Activated CD4-positive, alpha-beta memory T cell treated with anti-CD3 and anti-CD28 coated beads, Interleukin-2, amount 10 ng/mL, durations not matched to agents 7 days and 5 days (primary cell): ENCODE measurements at regions not wholly inside any gene's neighbourhood (a gene's known extent, or its start where the extent isn't known, plus 50 kb on each side); places are given as distances from the start of the nearest gene placed in this dataset.

Experiments
- CTCF ChIA-PET: fragments of 350-600 bp; sonication (Branson Sonifier 250); formaldehyde crosslinking; loops from one replicate; lab custom pipeline; 2021; ENCODE audit warnings: antibody characterized with exemption, inconsistent platforms; lab: Charles Lee
- POLR2A ChIA-PET: fragments of 350-600 bp; sonication (Branson Sonifier 250); formaldehyde crosslinking; loops from one replicate; lab custom pipeline; 2021; ENCODE audit warnings: antibody characterized with exemption; lab: Charles Lee
- DNase-seq: peaks from one replicate; pipeline ENCODE4 v3.0.0-alpha.2; 2020
- H3K27ac Mint-ChIP-seq: one replicate; pipeline ENCODE4 v1.8.0; 2021; ENCODE audit warnings: mild to moderate bottlenecking, mixed read lengths
- H3K27me3 Mint-ChIP-seq: one replicate; pipeline ENCODE4 v1.8.0; 2021; ENCODE audit warnings: mixed read lengths
- H3K36me3 Mint-ChIP-seq: one replicate; pipeline ENCODE4 v1.8.0; 2021; ENCODE audit warnings: low read depth, mixed read lengths
- H3K4me1 Mint-ChIP-seq: one replicate; pipeline ENCODE4 v1.8.0; 2021; ENCODE audit warnings: mixed read lengths
- H3K4me3 Mint-ChIP-seq: one replicate; pipeline ENCODE4 v1.8.0; 2021; ENCODE audit warnings: mild to moderate bottlenecking, mixed read lengths
- H3K9me3 Mint-ChIP-seq: one replicate; pipeline ENCODE4 v1.8.0; 2021; ENCODE audit warnings: mixed read lengths

- DNase-seq, result no peak
- Mint-ChIP-seq H3K27me3 (no peaks in the 10 kb centered on the region), H3K9me3 (peaks cover 7% of the 10 kb centered on the region), H3K27ac (no peak overlapping the region), H3K36me3 (no peaks in the 10 kb centered on the region), H3K4me3 (no peak overlapping the region), H3K4me1 (no peaks in the 10 kb centered on the region)
- ChIA-PET POLR2A (no interaction called here), CTCF (no interaction called here)
These were observed 352.2 kb downstream of the AACS start for GRCh38 chr12:125417446-125417845.

GRCh38 chr12:125418902-125419564 lies 353.8 kb downstream of the AACS start:
- peaks cover 7% of the 10 kb centered on the region for H3K9me3 Mint-ChIP-seq
- no peak for DNase-seq
- no peaks in the 10 kb centered on the region for H3K36me3 Mint-ChIP-seq
- ChIA-PET POLR2A (no interaction called here), CTCF (no interaction called here)
- no peak overlapping the region for H3K4me3 Mint-ChIP-seq
- H3K27ac Mint-ChIP-seq, result no peak overlapping the region
- no peaks in the 10 kb centered on the region for H3K4me1 Mint-ChIP-seq
- H3K27me3 Mint-ChIP-seq, result no peaks in the 10 kb centered on the region

- no peaks in the 10 kb centered on the region for H3K27me3 Mint-ChIP-seq
- CTCF ChIA-PET, result no interaction called here
These were observed 359.7 kb downstream of the AACS start for GRCh38 chr12:125424909-125425308.

GRCh38 chr12:125431516-125431915 lies 366.3 kb downstream of the AACS start:
- Mint-ChIP-seq H3K27me3 (no peaks in the 10 kb centered on the region), H3K9me3 (peaks cover 2% of the 10 kb centered on the region), H3K27ac (no peak overlapping the region), H3K4me1 (no peaks in the 10 kb centered on the region), H3K36me3 (no peaks in the 10 kb centered on the region), H3K4me3 (no peak overlapping the region)
- POLR2A ChIA-PET, result no interaction called here
- CTCF ChIA-PET, result no interaction called here
- DNase-seq, result no peak

More at GRCh38 chr12:125424909-125425308, 359.7 kb downstream of the AACS start:
- H3K27ac Mint-ChIP-seq, result no peak overlapping the region
- POLR2A ChIA-PET, result no interaction called here
- H3K4me1 Mint-ChIP-seq, result no peaks in the 10 kb centered on the region
- no peaks in the 10 kb centered on the region for H3K36me3 Mint-ChIP-seq
- H3K4me3 Mint-ChIP-seq, result no peak overlapping the region
- H3K9me3 Mint-ChIP-seq, result peaks cover 4% of the 10 kb centered on the region
- DNase-seq, result no peak

- ChIA-PET CTCF (no interaction called here), POLR2A (no interaction called here)
- no peak for DNase-seq
- peaks cover 2% of the 10 kb centered on the region for H3K9me3 Mint-ChIP-seq
- H3K36me3 Mint-ChIP-seq, result no peaks in the 10 kb centered on the region
- no peaks in the 10 kb centered on the region for H3K27me3 Mint-ChIP-seq
- no peak overlapping the region for H3K4me3 Mint-ChIP-seq
- H3K4me1 Mint-ChIP-seq, result no peaks in the 10 kb centered on the region
- no peak overlapping the region for H3K27ac Mint-ChIP-seq
These were observed 368.9 kb downstream of the AACS start for GRCh38 chr12:125434131-125434530.

- no peak overlapping the region for H3K27ac Mint-ChIP-seq
- DNase-seq, result no peak
- no peak overlapping the region for H3K4me3 Mint-ChIP-seq
- no peaks in the 10 kb centered on the region for H3K27me3 Mint-ChIP-seq
- H3K9me3 Mint-ChIP-seq, result peaks cover 2% of the 10 kb centered on the region
- POLR2A ChIA-PET, result no interaction called here
- no peaks in the 10 kb centered on the region for H3K4me1 Mint-ChIP-seq
- no peaks in the 10 kb centered on the region for H3K36me3 Mint-ChIP-seq
- CTCF ChIA-PET, result no interaction called here
These were observed 369.8 kb downstream of the AACS start for GRCh38 chr12:125434936-125435443.

- POLR2A ChIA-PET, result no interaction called here
- no peak for DNase-seq
- H3K36me3 Mint-ChIP-seq, result no peaks in the 10 kb centered on the region
- H3K4me1 Mint-ChIP-seq, result no peaks in the 10 kb centered on the region
- H3K9me3 Mint-ChIP-seq, result peaks cover 2% of the 10 kb centered on the region
- H3K27me3 Mint-ChIP-seq, result no peaks in the 10 kb centered on the region
- H3K4me3 Mint-ChIP-seq, result no peak overlapping the region
- CTCF ChIA-PET, result no interaction called here
- H3K27ac Mint-ChIP-seq, result no peak overlapping the region
These were observed 370.6 kb downstream of the AACS start for GRCh38 chr12:125435871-125436270.

GRCh38 chr12:125436686-125437085 lies 371.5 kb downstream of the AACS start:
- Mint-ChIP-seq H3K4me1 (no peaks in the 10 kb centered on the region), H3K27ac (no peak overlapping the region), H3K4me3 (no peak overlapping the region), H3K27me3 (no peaks in the 10 kb centered on the region), H3K36me3 (no peaks in the 10 kb centered on the region), H3K9me3 (peaks cover 2% of the 10 kb centered on the region)
- ChIA-PET CTCF (no interaction called here), POLR2A (no interaction called here)
- DNase-seq, result no peak

GRCh38 chr12:125440399-125440798 lies 375.2 kb downstream of the AACS start:
- CTCF ChIA-PET, result no interaction called here
- Mint-ChIP-seq H3K36me3 (no peaks in the 10 kb centered on the region), H3K4me3 (no peak overlapping the region), H3K4me1 (no peaks in the 10 kb centered on the region), H3K27ac (no peak overlapping the region), H3K9me3 (no peaks in the 10 kb centered on the region), H3K27me3 (no peaks in the 10 kb centered on the region)
- no peak for DNase-seq
- POLR2A ChIA-PET, result no interaction called here

GRCh38 chr12:125443341-125443740 lies 378.1 kb downstream of the AACS start:
- Mint-ChIP-seq H3K4me1 (no peaks in the 10 kb centered on the region), H3K4me3 (no peak overlapping the region), H3K36me3 (no peaks in the 10 kb centered on the region), H3K27me3 (no peaks in the 10 kb centered on the region), H3K9me3 (no peaks in the 10 kb centered on the region), H3K27ac (no peak overlapping the region)
- ChIA-PET CTCF (no interaction called here), POLR2A (no interaction called here)
- DNase-seq, result no peak

GRCh38 chr12:125451408-125451807 lies 386.2 kb downstream of the AACS start:
- DNase-seq, result no peak
- Mint-ChIP-seq H3K9me3 (no peaks in the 10 kb centered on the region), H3K36me3 (no peaks in the 10 kb centered on the region), H3K4me1 (no peaks in the 10 kb centered on the region), H3K27ac (no peak overlapping the region), H3K27me3 (no peaks in the 10 kb centered on the region), H3K4me3 (no peak overlapping the region)
- CTCF ChIA-PET, result no interaction called here
- POLR2A ChIA-PET, result no interaction called here

- DNase-seq, result no peak
- Mint-ChIP-seq H3K36me3 (no peaks in the 10 kb centered on the region), H3K9me3 (no peaks in the 10 kb centered on the region), H3K4me1 (no peaks in the 10 kb centered on the region), H3K4me3 (no peak overlapping the region), H3K27me3 (no peaks in the 10 kb centered on the region), H3K27ac (no peak overlapping the region)
- POLR2A ChIA-PET, result no interaction called here
- CTCF ChIA-PET, result no interaction called here
These were observed 388.5 kb downstream of the AACS start for GRCh38 chr12:125453751-125454150.

GRCh38 chr12:125454291-125454690 lies 389.1 kb downstream of the AACS start:
- CTCF ChIA-PET, result no interaction called here
- H3K4me3 Mint-ChIP-seq, result no peak overlapping the region

GRCh38 chr12:125454786-125455480 lies 389.7 kb downstream of the AACS start:
- ChIA-PET POLR2A (no interaction called here), CTCF (no interaction called here)
- Mint-ChIP-seq H3K4me3 (no peak overlapping the region), H3K9me3 (peaks cover 3% of the 10 kb centered on the region), H3K4me1 (no peaks in the 10 kb centered on the region), H3K36me3 (no peaks in the 10 kb centered on the region), H3K27me3 (no peaks in the 10 kb centered on the region), H3K27ac (no peak overlapping the region)
- no peak for DNase-seq

More at GRCh38 chr12:125454291-125454690, 389.1 kb downstream of the AACS start:
- H3K27ac Mint-ChIP-seq, result no peak overlapping the region
- no peaks in the 10 kb centered on the region for H3K36me3 Mint-ChIP-seq
- H3K27me3 Mint-ChIP-seq, result no peaks in the 10 kb centered on the region
- peaks cover 2% of the 10 kb centered on the region for H3K9me3 Mint-ChIP-seq
- no peak for DNase-seq
- POLR2A ChIA-PET, result no interaction called here
- H3K4me1 Mint-ChIP-seq, result no peaks in the 10 kb centered on the region
